Mucosa of rectum (tissue), 2 donors: ENCODE measurements at regions not wholly inside any gene's neighbourhood (a gene's known extent, or its start where the extent isn't known, plus 50 kb on each side); places are given as distances from the start of the nearest gene placed in this dataset.
"Not testable (repeated sequence)": the region's sequence is repeated elsewhere in the genome, so short reads cannot be mapped to it uniquely, and the experiment has no call there.

Source experiments
- H3K27ac ChIP-seq, 2 donors: one replicate each; pipeline ENCODE4 v1.7.0; 2013; ENCODE audit warnings: inconsistent platforms in 2 of 2, low read depth in 2 of 2, low read length in 2 of 2
- H3K27me3 ChIP-seq, 2 donors: one replicate each; pipeline ENCODE4 v1.7.0; 2013; ENCODE audit warnings: low read length in 2 of 2; ENCODE audit not compliant: control insufficient read depth in 2 of 2, insufficient read depth in 2 of 2
- H3K36me3 ChIP-seq, 2 donors: one replicate each; pipeline ENCODE4 v1.7.0; 2013; ENCODE audit warnings: low read length in 2 of 2; ENCODE audit not compliant: control insufficient read depth in 2 of 2, insufficient read depth in 2 of 2
- H3K4me1 ChIP-seq, 2 donors: one replicate each; pipeline ENCODE4 v1.7.0; 2013; ENCODE audit warnings: low read length in 2 of 2, mild to moderate bottlenecking in 1 of 2; ENCODE audit not compliant: control insufficient read depth in 2 of 2, insufficient read depth in 2 of 2
- H3K4me3 ChIP-seq, 2 donors: one replicate each; pipeline ENCODE4 v1.7.0; 2013; ENCODE audit warnings: low read length in 2 of 2
- H3K9ac ChIP-seq, 2 donors: one replicate each; pipeline ENCODE4 v1.7.0; 2013; ENCODE audit warnings: low read length in 2 of 2, low read depth in 1 of 2, mild to moderate bottlenecking in 1 of 2
- H3K9me3 ChIP-seq, 2 donors: one replicate each; pipeline ENCODE4 v1.7.0; 2013; ENCODE audit warnings: low read length in 2 of 2; ENCODE audit not compliant: control insufficient read depth in 2 of 2
- donor health status: healthy.
- donor health status: Normal muscosa, but diverticular disease.

DNA sequence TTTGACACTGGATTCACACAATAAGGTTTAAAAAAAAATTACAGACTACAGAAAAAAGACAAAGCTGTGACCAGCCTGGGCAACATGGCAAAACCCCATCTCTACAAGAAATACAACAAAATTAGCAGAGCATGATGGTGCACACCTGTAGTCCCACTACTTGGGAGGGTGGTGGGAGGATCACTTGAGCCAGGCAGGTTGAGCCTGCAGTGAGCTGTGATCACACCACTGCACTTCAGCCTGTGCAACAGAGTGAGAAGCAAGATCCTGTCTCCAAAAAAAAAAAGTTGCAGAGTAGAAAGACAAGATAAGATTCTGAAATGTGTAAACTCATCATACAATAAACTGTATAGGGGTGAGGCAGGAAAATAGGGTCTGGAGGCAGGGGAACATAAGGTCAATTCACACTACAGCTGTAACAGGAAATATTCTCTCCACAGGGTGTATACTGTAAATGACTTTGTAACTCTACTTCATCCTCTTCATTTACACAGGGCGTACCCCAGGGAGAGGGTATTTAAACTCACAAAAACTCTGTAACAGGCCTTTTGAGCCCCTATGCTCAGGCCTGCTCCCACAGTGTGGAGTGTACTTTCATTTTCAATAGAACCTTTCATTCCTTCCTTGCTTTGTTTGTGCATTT lies 112.6 kb upstream of the MAPK10 start:
- Histone ChIP-seq H3K27me3 (no peaks in the 10 kb centered on the region), H3K9me3 (no peaks in the 10 kb centered on the region), H3K27ac (no peak overlapping the region), H3K4me3 (no peak overlapping the region), H3K9ac (no peak overlapping the region), H3K36me3 (no peaks in the 10 kb centered on the region), H3K4me1 (no peaks in the 10 kb centered on the region)

DNA sequence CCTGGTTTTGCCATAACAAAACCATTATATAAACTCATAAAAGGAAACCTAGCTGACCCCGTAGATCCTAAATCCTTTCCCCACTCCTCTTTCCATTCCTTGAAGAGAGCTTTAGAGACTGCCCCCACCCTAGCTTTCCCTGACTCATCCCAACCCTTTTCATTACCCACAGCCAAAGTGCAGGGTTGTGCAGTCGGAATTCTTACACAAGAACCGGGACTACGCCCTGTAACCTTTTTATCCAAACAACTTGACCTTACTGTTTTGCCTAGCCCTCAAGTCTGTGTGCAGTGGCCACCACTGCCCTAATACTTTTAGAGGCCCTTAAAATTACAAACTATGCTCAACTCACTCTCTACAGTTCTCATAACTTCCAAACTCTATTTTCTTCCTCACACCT lies 116.0 kb upstream of the PTPN13 start:
- not testable (repeated sequence) for H3K4me3 ChIP-seq, H3K27ac ChIP-seq, H3K9ac ChIP-seq, H3K9me3 ChIP-seq, H3K4me1 ChIP-seq, H3K27me3 ChIP-seq, H3K36me3 ChIP-seq

DNA sequence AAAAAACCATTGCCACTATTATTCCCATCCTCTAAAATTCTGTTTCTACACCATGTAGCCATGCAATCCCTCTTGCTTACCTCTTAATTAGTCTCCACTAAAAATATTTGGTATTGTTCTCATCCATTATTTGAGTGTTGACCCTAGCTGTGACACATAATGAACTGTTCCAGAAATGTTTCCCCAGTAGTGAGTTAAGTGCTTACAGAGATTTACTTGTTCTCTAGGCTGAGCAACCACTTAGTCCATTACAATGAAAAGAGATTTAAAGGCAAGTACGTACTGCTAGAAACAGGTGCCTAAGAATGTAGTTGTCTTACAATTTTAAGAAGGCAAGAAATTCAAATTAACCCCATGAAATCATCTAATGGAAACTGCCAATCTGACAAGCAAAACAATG lies 112.7 kb upstream of the PTPN13 start:
- H3K27ac ChIP-seq, result no peak overlapping the region
- no peaks in the 10 kb centered on the region for H3K9me3 ChIP-seq
- no peaks in the 10 kb centered on the region for H3K4me1 ChIP-seq
- H3K36me3 ChIP-seq, result no peaks in the 10 kb centered on the region
- H3K9ac ChIP-seq, result no peak overlapping the region
- H3K27me3 ChIP-seq, result no peaks in the 10 kb centered on the region
- no peak overlapping the region for H3K4me3 ChIP-seq

DNA sequence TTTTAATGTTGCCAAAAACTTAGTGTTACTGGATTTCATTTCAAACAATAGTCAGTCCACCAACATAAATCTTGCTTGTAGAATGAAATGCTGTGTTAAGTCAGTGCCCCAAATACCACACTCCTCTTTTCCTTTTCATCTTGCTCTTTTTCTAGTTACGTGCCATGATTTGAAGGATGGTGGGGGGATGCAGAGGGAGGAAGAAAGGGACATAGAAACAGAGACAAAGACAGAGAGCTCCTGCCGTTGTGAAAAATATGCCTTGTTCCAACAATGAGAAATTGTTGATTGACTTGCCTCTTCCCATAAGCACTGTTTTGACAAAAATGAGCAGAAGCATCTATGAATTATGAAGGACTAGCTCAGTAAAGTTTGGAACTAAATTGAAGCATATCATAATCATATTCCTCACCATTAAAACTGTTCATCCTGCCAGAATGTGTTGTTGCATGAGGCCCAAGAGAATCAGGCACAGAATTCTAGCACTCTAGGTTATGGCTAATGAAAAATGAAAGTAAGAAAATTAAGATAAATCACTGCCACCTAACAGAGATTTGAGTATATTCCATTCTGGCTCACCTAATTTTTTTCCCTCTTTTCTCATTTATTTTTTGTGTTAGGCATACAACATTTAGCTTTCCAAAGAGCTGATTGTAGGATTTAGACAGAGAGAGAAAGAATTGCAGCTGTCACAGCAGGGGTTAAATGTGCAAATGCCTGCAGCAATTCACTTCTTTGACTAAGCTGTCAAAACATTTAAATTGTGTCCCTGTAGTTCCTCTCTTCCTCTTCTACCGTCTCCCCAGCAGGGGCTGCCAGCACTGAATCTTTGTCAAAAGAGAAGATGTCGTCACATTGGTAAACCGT lies 111.6 kb upstream of the PTPN13 start:
- Histone ChIP-seq H3K9ac (no peak overlapping the region), H3K4me3 (no peak overlapping the region), H3K27ac (no peak overlapping the region), H3K27me3 (no peaks in the 10 kb centered on the region), H3K36me3 (no peaks in the 10 kb centered on the region), H3K9me3 (no peaks in the 10 kb centered on the region), H3K4me1 (no peaks in the 10 kb centered on the region)

DNA sequence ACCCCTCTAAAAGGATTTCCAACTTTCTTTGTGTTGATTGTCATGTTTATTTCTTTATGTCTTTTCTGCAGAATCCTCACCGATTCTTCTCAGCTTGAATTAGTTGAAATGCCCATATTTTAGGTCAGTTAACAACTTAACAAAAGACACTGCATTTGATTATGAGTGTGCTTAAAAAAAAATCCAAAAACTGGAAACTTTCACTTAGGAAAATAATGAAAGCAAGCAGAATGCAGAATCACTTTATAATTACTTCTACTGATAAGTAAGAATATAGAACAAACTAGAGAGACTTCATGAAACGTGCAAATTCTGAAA lies 111.0 kb upstream of the PTPN13 start:
- Histone ChIP-seq H3K4me1 (no peaks in the 10 kb centered on the region), H3K9ac (no peak overlapping the region), H3K27me3 (no peaks in the 10 kb centered on the region), H3K36me3 (no peaks in the 10 kb centered on the region), H3K9me3 (no peaks in the 10 kb centered on the region), H3K27ac (no peak overlapping the region), H3K4me3 (no peak overlapping the region)

DNA sequence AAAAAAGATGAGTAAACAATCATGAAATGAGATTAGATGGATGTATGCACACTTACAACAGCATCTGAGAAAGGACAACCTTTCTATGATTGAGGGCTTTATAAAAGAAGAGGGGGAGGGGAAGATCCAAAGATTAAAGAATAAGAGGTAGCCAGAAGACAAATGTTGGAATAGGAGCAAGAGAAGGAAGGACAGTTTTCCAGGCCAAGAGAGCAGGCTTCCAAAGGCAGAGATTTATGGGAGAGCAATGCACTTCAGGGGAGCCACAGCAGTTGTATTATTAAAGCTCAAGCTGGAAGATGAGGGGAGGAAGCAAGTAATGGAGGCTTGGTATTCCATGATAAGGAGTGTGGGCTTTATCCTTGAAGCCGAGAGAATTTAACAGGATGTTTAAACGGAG lies 110.3 kb upstream of the PTPN13 start:
- Histone ChIP-seq H3K36me3 (no peaks in the 10 kb centered on the region), H3K4me3 (no peak overlapping the region)

GRCh38 chr4:86484241-86484640 lies 109.9 kb upstream of the PTPN13 start:
- H3K27ac ChIP-seq, result no peak overlapping the region
- no peaks in the 10 kb centered on the region for H3K36me3 ChIP-seq
- H3K27me3 ChIP-seq, result no peaks in the 10 kb centered on the region
- H3K9me3 ChIP-seq, result no peaks in the 10 kb centered on the region
- no peak overlapping the region for H3K4me3 ChIP-seq
- no peaks in the 10 kb centered on the region for H3K4me1 ChIP-seq
- no peak overlapping the region for H3K9ac ChIP-seq

More for the DNA sequence above, 110.3 kb upstream of the PTPN13 start:
- Histone ChIP-seq H3K9me3 (no peaks in the 10 kb centered on the region), H3K4me1 (no peaks in the 10 kb centered on the region), H3K27ac (no peak overlapping the region), H3K27me3 (no peaks in the 10 kb centered on the region), H3K9ac (no peak overlapping the region)

GRCh38 chr4:86487738-86488348 lies 106.3 kb upstream of the PTPN13 start:
- Histone ChIP-seq H3K36me3 (no peaks in the 10 kb centered on the region), H3K27ac (no peak overlapping the region), H3K9me3 (no peaks in the 10 kb centered on the region), H3K4me3 (no peak overlapping the region), H3K4me1 (no peaks in the 10 kb centered on the region), H3K9ac (no peak overlapping the region), H3K27me3 (no peaks in the 10 kb centered on the region)

DNA sequence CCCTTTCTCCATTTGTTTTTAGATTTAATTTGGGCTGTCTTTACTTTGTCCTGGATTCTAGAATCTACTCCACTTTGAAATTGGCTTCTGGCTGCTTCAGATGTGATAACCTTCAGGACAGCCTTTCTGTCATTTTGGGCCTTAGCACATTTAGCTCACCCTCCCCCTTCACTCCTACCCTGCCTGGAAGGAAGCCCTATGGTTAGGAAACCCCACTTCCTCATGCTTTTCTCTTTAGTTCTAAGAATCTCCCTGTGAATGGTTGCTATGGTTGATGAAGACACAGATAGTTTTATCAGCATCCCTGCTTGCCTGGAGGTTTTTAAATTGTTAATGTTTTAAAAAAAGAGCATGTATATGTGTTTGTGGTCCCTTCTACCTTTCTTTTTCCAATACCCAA lies 100.7 kb upstream of the PTPN13 start:
- H3K27ac ChIP-seq, result no peak overlapping the region
- no peaks in the 10 kb centered on the region for H3K4me1 ChIP-seq
- H3K27me3 ChIP-seq, result no peaks in the 10 kb centered on the region
- no peak overlapping the region for H3K9ac ChIP-seq
- H3K4me3 ChIP-seq, result no peak overlapping the region
- H3K9me3 ChIP-seq, result no peaks in the 10 kb centered on the region
- H3K36me3 ChIP-seq, result no peaks in the 10 kb centered on the region
